Retina (tissue), 1 donor: ENCODE measurements at regions not wholly inside any gene's neighbourhood (a gene's known extent, or its start where the extent isn't known, plus 50 kb on each side); places are given as distances from the start of the nearest gene placed in this dataset.

Experiments
- DNase-seq: peaks from one replicate; pipeline ENCODE4 v3.0.0-alpha.2; 2016

- DNase-seq = no peak
These were observed 825.5 kb downstream of the BCL11B start for GRCh38 chr14:98446508-98446907.

DNA sequence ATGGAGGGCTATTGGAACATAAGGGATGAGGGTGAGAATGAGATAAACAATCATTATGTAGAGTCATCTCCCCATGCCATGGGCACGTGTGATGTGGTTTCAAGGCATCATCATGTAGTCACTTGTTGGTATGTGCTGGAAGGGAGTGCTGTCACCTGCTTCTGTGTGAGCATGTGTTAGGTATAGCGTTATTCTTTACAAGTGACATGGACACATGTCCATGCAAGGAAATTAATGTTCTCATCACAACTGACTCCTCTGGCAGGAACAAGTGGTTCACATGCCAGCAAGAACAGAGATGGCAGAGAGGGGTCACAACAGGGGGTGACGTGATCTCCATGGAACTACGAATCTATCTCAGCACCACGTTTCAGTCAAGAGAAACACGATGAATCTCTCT is 815.8 kb downstream of the BCL11B start:
- no peak for DNase-seq

DNA sequence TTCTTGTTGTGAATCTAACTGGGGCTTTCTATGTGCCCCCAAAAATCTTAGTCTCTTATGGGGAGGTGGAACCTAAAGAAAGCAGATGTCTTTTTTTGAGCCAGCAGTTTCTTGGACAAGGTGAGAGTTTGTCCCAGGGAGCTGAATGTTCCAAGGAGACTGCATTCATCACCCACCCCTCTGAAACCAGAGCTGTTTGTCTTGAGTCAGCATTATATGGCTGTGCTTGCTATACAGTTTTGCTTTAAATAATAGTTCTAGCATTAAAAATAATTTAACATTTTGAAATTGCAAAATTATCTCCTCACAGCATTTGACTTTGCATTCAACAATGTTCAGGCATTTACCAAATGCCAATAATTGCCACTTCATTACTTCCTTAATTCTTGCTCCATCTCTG is 813.3 kb downstream of the BCL11B start:
- no peak for DNase-seq

GRCh38 chr14:98462908-98463307 is 809.1 kb downstream of the BCL11B start:
- no peak for DNase-seq

DNA sequence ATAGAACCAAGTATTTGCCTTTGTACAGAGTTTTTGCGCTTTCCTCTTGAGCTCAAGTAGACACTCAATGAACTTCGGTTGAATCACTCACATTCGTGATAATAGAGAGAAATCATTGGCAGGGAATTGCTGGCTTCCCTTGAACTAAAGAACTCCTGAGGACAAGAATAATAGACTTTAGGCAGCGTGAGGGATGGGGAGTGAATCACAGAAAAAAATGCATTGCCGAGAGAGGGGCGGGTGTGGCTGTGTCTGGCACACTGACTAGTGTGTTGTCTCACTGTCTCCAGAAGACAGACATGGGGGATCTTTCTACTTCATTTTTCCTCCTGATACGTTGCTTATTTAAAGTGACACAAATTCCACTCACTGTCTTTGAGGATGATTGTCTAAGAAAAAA is 805.2 kb downstream of the BCL11B start:
- no peak for DNase-seq

DNA sequence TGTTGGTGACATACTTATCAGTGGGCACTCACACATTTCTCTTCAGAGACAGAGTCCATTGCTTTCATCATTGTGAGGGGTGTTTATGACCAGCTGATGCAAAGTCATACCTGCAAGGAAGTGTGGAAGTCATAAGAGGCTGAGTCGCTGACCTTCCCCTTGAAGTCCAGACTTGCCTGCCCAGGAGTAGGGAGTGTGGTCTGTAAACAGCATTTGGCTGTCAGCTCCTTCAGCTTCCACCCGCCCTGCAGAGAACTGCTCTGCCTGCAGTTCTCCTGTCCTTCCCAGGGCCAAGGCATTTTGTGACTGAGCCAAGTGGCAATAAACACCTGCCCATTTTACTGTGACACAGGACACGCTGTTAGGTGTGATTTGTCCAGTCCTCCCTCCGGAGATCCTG is 801.3 kb downstream of the BCL11B start:
- no peak for DNase-seq

DNA sequence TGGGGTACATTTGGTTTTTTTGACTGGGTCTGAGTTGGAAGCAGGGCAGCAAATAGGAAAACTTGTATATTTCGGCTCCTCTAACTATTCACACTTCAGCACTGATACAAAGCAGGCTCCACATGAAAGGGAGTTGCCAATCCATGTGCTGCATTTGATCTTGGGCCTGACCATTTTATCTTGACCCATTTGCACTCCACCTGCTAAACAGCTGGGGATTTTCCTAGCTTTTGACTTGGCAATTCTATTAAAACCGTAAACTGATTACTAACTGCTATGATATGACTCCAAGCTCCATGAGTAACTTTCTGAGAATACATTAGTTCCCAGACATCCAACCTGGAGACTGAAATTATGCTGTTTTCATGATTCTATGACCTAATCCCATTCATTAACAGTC is 797.1 kb downstream of the BCL11B start:
- no peak for DNase-seq

DNA sequence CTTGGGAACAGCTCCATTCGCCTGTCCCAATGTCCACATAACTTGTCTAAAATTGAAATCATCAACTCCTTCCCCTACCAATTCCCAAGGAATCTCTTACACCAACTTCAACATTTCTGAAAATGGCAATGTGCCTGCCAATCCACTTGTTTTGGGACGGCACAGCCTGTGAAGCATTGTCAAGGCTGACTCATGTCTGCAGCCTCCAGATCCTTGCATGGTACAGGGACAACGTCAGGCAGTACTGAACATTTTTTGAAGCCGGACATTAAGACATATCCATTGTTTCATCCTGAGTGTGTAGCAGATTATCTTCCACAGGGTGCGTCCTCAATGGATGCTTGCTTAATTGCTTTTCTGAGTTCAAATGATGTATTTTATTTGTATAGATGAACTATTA is 794.1 kb downstream of the BCL11B start:
- no peak for DNase-seq

DNA sequence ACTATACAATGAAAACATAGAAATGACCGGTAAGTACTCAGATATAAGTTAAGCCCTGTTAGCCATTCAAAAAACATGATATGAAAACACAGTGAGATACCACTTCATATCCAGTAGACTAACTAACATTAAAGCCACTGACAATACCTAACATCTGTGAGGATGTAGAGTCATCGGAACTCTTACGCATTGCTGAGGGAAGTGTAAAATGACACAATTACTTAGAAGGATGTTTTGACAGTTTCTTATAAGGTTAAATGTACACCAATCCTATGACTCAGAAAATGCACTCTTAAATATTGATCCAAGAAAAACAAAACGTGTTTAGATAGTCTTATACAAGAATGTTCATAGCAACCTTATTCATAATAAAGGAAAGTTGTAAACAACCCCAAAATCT is 782.9 kb downstream of the BCL11B start:
- DNase-seq = no peak

GRCh38 chr14:98494582-98494981 is 777.4 kb downstream of the BCL11B start:
- DNase-seq = no peak

- peak; percentile 7 for DNase-seq
These were observed 773.7 kb downstream of the BCL11B start for GRCh38 chr14:98498019-98498885.

DNA sequence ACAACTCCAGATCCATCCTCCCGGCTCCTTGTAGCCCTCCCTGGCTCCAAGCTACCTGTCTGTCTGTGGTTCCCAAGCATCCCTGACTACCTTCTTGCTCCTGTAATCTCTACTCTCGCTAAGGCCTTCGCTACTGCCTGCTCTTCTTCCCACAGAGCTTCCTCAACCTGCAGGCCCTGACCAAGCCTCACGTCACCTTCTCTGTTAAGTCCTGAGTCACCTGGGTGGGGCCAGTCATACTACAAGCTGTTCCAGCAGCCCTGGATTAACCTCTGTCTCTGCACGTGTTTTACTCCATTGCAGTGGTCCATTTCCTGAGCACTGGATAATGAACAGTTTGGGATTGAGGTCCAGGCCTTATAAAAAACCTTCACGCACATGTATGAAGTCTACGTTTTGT is 770.7 kb downstream of the BCL11B start:
- DNase-seq = no peak

- no peak for DNase-seq
These were observed 770.2 kb downstream of the BCL11B start for GRCh38 chr14:98501836-98502235.

GRCh38 chr14:98503086-98503815 is 768.7 kb downstream of the BCL11B start:
- DNase-seq = no peak

DNA sequence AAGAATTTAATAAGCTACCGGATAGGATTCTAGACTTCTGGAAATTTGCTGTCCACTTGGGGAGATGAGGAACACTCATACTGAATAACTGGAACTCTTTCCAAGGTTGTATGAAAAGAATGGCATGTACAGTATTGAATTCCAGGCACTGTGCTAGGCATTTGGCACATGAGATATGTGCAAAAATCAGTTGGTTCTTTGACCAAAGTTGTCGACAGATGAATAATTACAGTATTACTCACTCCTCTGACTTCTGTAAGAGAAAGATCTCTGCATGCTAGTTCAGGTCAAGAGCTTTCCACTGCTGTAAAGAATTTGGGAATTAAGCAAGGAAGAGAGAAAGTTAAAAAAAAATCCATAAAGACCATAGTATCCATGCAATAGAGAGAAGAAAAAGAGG is 764.7 kb downstream of the BCL11B start:
- DNase-seq = no peak

DNA sequence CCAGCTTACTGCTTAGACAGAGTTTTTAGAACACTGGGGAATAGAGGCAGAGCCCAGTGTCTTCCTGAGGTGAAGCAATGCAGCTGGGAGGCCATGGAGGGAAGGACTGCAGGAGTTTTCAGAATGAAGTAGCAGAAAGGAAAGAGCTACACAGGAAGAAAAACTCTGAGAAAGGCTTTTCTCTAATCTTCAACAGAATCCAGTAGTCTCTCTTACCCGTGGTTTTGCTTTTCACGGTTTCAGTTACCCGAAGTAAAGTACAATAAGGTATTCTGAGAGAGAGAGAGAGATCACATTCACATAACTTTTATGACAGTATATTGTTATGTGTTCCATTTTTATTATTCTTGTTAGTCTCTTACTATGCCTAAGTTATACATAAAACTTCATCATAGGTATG is 761.6 kb downstream of the BCL11B start:
- DNase-seq = no peak

DNA sequence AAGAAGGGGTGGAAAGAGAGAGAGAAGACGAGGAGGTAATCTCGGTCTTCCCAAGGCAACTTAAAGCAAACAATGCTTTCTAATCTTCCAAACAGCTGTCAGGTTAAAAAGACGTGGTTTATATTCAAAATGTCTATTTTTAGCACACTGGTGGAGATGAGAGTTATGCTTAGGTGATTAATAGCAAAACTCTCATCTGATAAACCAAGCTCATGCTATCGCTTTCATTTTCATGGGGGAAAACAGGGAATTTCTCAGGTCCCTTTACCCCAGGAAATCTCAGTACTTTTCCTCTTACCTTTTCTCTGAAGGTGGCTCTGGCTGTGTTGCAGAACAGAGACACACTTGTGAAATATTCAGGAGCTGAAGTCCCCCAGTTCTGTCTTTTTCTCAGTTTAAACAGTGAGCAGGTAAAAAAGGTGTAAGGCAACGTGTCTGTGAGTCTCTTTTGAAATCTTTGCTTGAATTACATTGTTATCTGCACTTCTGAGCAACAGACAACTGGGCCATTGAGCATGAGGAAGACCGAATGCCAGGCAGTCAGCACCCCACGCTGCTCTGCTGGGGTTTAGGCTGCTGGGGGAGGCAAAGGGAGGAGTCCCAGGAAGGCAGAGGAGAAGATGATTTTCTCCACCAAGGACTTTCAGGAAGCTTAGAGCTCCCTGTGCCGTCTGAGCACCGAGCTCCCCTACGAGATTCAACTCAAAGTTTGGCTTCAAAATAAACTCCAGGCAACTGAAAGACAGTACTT is 759.3 kb downstream of the BCL11B start:
- DNase-seq = no peak

DNA sequence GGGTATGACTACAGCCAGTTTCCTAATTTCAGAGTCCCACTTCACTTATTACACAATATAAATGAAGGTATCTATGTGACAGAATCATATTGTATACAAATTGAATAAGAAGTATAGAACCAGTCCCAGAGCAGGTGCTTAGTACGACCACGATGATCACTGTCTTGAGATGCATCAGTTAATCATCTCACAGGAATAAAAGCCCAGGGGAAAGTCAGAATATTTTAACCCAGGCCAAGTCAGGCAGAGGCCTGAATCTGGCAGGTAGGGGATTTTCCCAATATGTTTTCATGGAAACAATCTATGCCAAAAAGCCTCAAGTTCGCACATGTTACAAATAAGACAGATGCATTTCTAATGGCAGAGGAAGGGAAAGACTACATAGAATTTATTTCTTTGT is 758.4 kb downstream of the BCL11B start:
- DNase-seq = no peak

- DNase-seq = no peak
These were observed 758.0 kb downstream of the BCL11B start for GRCh38 chr14:98514016-98514415.

GRCh38 chr14:98536256-98536655 is 735.7 kb downstream of the BCL11B start:
- no peak for DNase-seq

DNA sequence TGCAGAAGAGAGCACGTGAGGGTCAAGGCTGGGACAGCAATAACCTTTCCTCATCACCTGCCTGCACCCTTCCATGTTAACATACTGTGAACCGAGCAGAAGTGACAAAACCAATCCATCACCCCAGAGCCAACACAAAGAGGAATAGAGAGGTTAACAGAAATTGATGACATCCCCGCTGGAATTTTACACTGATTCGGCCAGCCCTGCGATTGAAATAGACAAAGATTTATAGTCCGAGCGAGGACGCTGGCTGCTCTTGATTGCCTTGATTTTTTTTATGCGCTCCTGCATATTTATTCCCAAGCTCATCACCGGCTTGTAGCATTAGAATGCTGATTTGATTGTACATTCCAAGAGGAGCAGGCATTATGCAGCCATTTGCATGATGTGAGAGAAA is 729.7 kb downstream of the BCL11B start:
- peak; percentile 34 for DNase-seq

DNA sequence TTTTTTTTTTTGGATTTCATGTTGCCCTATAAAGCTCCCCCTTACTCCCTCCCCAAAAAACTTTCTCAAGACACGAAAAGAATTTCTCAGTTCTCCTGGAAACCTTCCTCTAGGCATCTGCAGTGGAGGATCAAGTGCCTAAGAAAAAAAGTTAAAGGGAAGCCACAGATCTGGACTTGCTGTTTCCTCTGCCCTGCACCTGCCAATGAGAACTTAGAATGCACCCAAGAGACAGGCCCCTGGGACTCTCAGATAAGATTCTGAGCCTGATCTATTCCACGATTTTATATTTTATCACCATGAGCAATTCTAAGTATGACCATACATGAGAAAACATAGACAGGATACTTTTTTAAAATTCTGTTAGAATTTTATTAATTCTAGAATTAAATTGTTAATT is 728.9 kb downstream of the BCL11B start:
- DNase-seq = no peak

DNA sequence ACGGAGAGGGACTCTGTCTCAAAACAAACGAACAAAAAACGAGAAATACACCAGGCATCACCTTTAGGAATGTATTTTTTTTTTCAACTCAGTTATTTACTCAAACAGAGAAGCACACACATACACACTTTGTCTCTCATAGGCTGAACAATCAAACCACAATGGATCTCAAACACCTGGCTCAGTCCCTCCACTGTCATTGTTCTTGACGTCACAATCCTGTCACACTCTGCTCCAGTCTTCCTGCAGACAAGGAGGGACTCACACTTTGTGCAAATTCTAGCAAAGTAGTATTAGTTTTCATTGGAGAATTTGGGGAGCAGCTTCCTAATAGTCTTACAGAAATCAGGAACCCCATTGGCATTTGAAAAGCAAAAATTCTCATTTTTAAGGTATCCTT is 727.8 kb downstream of the BCL11B start:
- DNase-seq = no peak

- DNase-seq = no peak
These were observed 726.8 kb downstream of the BCL11B start for GRCh38 chr14:98545181-98545580.
